VCaP (cell line): ENCODE measurements at regions not wholly inside any gene's neighbourhood (a gene's known extent, or its start where the extent isn't known, plus 50 kb on each side); places are given as distances from the start of the nearest gene placed in this dataset.
A peak's percentile ranks its signal among the peaks of the same experiment; 100 is the strongest.

ENCODE experiments used
- H3K27ac ChIP-seq: fragments of 450-650 bp; 2 replicates; pipeline ENCODE4 v1.5.1; 2017
- TF ChIP-seq, protein P1 (sequence below): fragments of 450-650 bp; conservative IDR thresholded peaks from 2 replicates; pipeline ENCODE4 v1.5.1; 2017; ENCODE audit warnings: mild to moderate bottlenecking, moderate library complexity

DNA sequence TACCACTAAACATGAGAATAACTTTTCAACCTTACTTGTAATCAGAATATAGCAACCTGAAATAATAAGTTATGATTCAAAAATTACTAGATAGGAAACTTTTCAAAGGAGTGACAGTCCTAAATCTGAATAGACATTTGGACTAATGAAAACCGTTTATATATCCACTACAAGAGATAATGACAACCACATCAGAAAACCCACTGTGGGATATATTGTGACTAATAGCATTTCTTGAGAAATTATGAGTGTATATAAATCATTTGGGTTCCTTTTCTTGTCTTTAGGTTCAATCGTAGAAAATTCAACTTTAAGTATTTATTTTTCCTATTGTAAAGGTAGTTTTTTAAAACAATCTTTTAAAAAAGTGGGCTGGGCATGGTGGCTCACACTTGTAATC is 170.2 kb upstream of the PRSS58 start:
- H3K27ac ChIP-seq, result no peak overlapping the region
- TF ChIP-seq, protein P1, sequence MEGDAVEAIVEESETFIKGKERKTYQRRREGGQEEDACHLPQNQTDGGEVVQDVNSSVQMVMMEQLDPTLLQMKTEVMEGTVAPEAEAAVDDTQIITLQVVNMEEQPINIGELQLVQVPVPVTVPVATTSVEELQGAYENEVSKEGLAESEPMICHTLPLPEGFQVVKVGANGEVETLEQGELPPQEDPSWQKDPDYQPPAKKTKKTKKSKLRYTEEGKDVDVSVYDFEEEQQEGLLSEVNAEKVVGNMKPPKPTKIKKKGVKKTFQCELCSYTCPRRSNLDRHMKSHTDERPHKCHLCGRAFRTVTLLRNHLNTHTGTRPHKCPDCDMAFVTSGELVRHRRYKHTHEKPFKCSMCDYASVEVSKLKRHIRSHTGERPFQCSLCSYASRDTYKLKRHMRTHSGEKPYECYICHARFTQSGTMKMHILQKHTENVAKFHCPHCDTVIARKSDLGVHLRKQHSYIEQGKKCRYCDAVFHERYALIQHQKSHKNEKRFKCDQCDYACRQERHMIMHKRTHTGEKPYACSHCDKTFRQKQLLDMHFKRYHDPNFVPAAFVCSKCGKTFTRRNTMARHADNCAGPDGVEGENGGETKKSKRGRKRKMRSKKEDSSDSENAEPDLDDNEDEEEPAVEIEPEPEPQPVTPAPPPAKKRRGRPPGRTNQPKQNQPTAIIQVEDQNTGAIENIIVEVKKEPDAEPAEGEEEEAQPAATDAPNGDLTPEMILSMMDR, result no peak

GRCh38 chr7:142425281-142425680 is 167.4 kb upstream of the PRSS58 start:
- no peak overlapping the region for H3K27ac ChIP-seq
- TF ChIP-seq, protein P1, result no peak

GRCh38 chr7:142422621-142423020 is 164.8 kb upstream of the PRSS58 start:
- TF ChIP-seq, protein P1, result no peak
- H3K27ac ChIP-seq, result no peak overlapping the region

- H3K27ac ChIP-seq, result no peak overlapping the region
These were observed 162.9 kb upstream of the PRSS58 start for GRCh38 chr7:142420554-142421362.

GRCh38 chr7:142418326-142418725 is 160.5 kb upstream of the PRSS58 start:
- no peak overlapping the region for H3K27ac ChIP-seq

More at GRCh38 chr7:142420554-142421362, 162.9 kb upstream of the PRSS58 start:
- TF ChIP-seq, protein P1, result peak; percentile 39

GRCh38 chr7:142414915-142415314 is 157.1 kb upstream of the PRSS58 start:
- TF ChIP-seq, protein P1, result no peak
- H3K27ac ChIP-seq, result no peak overlapping the region

More at GRCh38 chr7:142418326-142418725, 160.5 kb upstream of the PRSS58 start:
- TF ChIP-seq, protein P1, result no peak

GRCh38 chr7:142414135-142414534 is 156.3 kb upstream of the PRSS58 start:
- TF ChIP-seq, protein P1, result no peak
- H3K27ac ChIP-seq, result no peak overlapping the region
